Daoy (cell line): ENCODE measurements at regions not wholly inside any gene's neighbourhood (a gene's known extent, or its start where the extent isn't known, plus 50 kb on each side); places are given as distances from the start of the nearest gene placed in this dataset.
"Not testable (repeated sequence)": the region's sequence is repeated elsewhere in the genome, so short reads cannot be mapped to it uniquely, and the experiment has no call there.

Source experiments
- DNase-seq: peaks from one replicate; pipeline ENCODE4 v3.0.0-alpha.2; 2015; ENCODE audit warnings: low read depth

GRCh38 chr9:104980039-104980654 lies 52.2 kb upstream of the ABCA1 start:
- DNase-seq = no peak

- DNase-seq = no peak
These were observed 53.7 kb upstream of the ABCA1 start for GRCh38 chr9:104981543-104982129.

GRCh38 chr9:104982543-104982942 lies 54.6 kb upstream of the ABCA1 start:
- DNase-seq = no peak

- no peak for DNase-seq
These were observed 55.5 kb upstream of the ABCA1 start for GRCh38 chr9:104983491-104983890.

- no peak for DNase-seq
These were observed 56.2 kb upstream of the ABCA1 start for GRCh38 chr9:104984121-104984520.

- no peak for DNase-seq
These were observed 56.6 kb upstream of the ABCA1 start for GRCh38 chr9:104984542-104984941.

GRCh38 chr9:104984948-104985347 lies 57.0 kb upstream of the ABCA1 start:
- DNase-seq = no peak

- DNase-seq = no peak
These were observed 58.1 kb upstream of the ABCA1 start for GRCh38 chr9:104986096-104986495.

- DNase-seq = no peak
These were observed 59.8 kb upstream of the ABCA1 start for GRCh38 chr9:104987743-104988142.

GRCh38 chr9:104988539-104988938 lies 60.6 kb upstream of the ABCA1 start:
- DNase-seq = no peak

- peak; percentile 89 for DNase-seq
These were observed 63.4 kb upstream of the ABCA1 start for GRCh38 chr9:104991144-104991953.

- no peak for DNase-seq
These were observed 64.7 kb upstream of the ABCA1 start for GRCh38 chr9:104992659-104993058.

- DNase-seq = peak; percentile 78
These were observed 65.5 kb upstream of the ABCA1 start for GRCh38 chr9:104993291-104993963.

GRCh38 chr9:104997536-104997935 lies 69.6 kb upstream of the ABCA1 start:
- DNase-seq = no peak

GRCh38 chr9:104999136-104999535 lies 71.2 kb upstream of the ABCA1 start:
- no peak for DNase-seq

GRCh38 chr9:105000529-105000928 lies 72.6 kb upstream of the ABCA1 start:
- DNase-seq = peak; percentile 33

- no peak for DNase-seq
These were observed 76.6 kb upstream of the ABCA1 start for GRCh38 chr9:105004466-105005090.

GRCh38 chr9:105005186-105005585 lies 77.2 kb upstream of the ABCA1 start:
- no peak for DNase-seq

GRCh38 chr9:105006514-105006913 lies 78.6 kb upstream of the ABCA1 start:
- DNase-seq = no peak

GRCh38 chr9:105007143-105007542 lies 79.2 kb upstream of the ABCA1 start:
- peak; percentile 76 for DNase-seq

- not testable (repeated sequence) for DNase-seq
These were observed 82.1 kb upstream of the ABCA1 start for GRCh38 chr9:105010089-105010488.

- DNase-seq = no peak
These were observed 94.0 kb upstream of the ABCA1 start for GRCh38 chr9:105021917-105022316.
